IPS-18c (cell line): ENCODE measurements at regions not wholly inside any gene's neighbourhood (a gene's known extent, or its start where the extent isn't known, plus 50 kb on each side); places are given as distances from the start of the nearest gene placed in this dataset.
"Not testable (repeated sequence)": the region's sequence is repeated elsewhere in the genome, so short reads cannot be mapped to it uniquely, and the experiment has no call there.

Experiments used
- H3K4me3 ChIP-seq: 2 replicates; pipeline ENCODE4 v1.7.0; 2013; ENCODE audit warnings: low read depth, mild to moderate bottlenecking, low read length, moderate library complexity; ENCODE audit not compliant: insufficient read depth
- H3K9me3 ChIP-seq: one replicate; pipeline ENCODE4 v1.6.1; 2013; ENCODE audit warnings: mild to moderate bottlenecking, low read length, moderate library complexity; ENCODE audit not compliant: control insufficient read depth, insufficient read depth

GRCh38 chr13:80830431-80830830 lies 489.5 kb upstream of the SPRY2 start:
- H3K9me3 ChIP-seq: no peaks in the 10 kb centered on the region
- no peak overlapping the region for H3K4me3 ChIP-seq

GRCh38 chr13:80828759-80829158 lies 487.8 kb upstream of the SPRY2 start:
- H3K9me3 ChIP-seq: no peaks in the 10 kb centered on the region
- H3K4me3 ChIP-seq: no peak overlapping the region

DNA sequence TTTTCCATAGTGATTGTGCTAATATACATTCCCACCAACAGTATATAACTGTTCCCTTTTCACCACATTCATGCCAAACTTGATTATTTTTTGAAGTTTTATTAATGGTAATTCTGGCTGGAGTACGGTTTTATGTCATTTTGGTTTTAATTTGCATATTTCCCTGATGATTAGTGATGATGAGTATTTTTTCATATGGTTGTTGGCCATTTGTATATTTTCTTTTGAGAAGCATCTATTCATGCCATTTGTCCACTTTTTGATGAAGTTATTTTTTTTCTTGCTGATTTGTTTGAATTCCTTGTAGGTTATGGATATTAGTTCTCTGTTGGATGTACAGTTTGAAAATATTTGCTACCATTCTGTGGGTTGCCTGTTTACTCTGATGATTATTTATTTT lies 484.4 kb upstream of the SPRY2 start:
- Histone ChIP-seq H3K4me3 (no peak overlapping the region), H3K9me3 (no peaks in the 10 kb centered on the region)

DNA sequence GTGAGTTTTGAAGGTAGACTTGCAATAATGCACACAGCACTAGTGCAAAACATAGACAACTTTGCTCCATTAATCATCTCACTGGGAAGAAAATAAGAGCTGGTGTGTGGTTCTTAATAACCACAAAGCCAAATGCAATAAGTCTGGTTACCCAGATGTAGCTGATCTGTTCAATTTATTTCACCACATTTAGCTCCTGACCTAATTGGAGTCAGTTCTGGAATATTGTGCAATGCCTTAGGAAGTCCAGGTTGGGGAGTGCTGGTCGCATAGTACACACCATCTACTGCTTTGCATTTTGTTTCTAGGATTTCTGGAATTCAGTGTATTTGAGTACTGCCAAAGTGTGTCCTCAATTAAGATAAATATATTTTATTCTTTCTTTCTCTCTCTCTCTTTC lies 483.3 kb upstream of the SPRY2 start:
- Histone ChIP-seq H3K9me3 (no peaks in the 10 kb centered on the region), H3K4me3 (no peak overlapping the region)

GRCh38 chr13:80823472-80823871 lies 482.5 kb upstream of the SPRY2 start:
- Histone ChIP-seq H3K4me3 (no peak overlapping the region), H3K9me3 (no peaks in the 10 kb centered on the region)

GRCh38 chr13:80821466-80821865 lies 480.5 kb upstream of the SPRY2 start:
- Histone ChIP-seq H3K9me3 (no peaks in the 10 kb centered on the region), H3K4me3 (no peak overlapping the region)

DNA sequence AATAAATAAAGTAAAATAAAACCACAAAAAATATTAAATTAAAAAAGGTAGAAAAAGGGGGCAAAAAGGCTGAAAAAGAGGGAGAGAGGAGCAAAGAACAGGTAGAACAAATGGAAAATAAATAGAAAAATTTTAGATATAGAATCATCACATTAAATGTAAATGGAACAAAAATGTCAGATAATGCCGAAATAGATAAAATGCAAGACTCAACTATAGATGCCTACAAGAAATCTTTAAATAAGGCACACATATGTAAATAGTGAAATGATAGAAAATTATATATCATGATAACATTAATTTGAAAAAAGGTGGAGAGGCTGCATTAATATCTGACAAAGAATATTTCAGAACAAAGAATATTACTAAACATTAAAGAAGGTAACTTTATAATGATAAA lies 477.1 kb upstream of the SPRY2 start:
- Histone ChIP-seq H3K9me3 (no peaks in the 10 kb centered on the region), H3K4me3 (no peak overlapping the region)

- Histone ChIP-seq H3K9me3 (peaks cover 3% of the 10 kb centered on the region), H3K4me3 (no peak overlapping the region)
These were observed 473.6 kb upstream of the SPRY2 start for GRCh38 chr13:80814541-80814940.

GRCh38 chr13:80810294-80810693 lies 469.4 kb upstream of the SPRY2 start:
- not testable (repeated sequence) for H3K9me3 ChIP-seq, H3K4me3 ChIP-seq

DNA sequence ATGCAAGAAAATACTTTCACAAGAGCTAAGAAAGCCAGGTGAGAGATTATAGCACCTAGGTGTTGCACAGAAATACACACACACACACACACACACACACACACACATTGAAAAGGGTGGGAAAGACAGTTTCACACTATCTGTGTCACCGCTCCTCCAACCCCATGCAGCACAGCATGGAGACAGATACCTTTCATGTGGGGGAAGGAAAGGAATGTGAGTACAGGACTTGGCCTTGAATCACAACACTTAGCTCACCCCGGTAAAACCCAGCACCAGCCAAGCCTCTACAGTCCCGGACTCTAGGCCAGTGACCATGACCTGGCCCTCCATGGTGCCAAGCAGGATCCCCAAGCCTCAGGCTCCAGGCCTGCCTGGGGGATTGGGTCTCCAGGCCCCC lies 462.0 kb upstream of the SPRY2 start:
- no peaks in the 10 kb centered on the region for H3K9me3 ChIP-seq
- no peak overlapping the region for H3K4me3 ChIP-seq

GRCh38 chr13:80798576-80799133 lies 457.7 kb upstream of the SPRY2 start:
- no peak overlapping the region for H3K4me3 ChIP-seq
- no peaks in the 10 kb centered on the region for H3K9me3 ChIP-seq

GRCh38 chr13:80787604-80788003 lies 446.7 kb upstream of the SPRY2 start:
- H3K9me3 ChIP-seq: no peaks in the 10 kb centered on the region
- no peak overlapping the region for H3K4me3 ChIP-seq

GRCh38 chr13:80783926-80784565 lies 443.1 kb upstream of the SPRY2 start:
- H3K4me3 ChIP-seq: no peak overlapping the region

GRCh38 chr13:80782441-80782840 lies 441.5 kb upstream of the SPRY2 start:
- Histone ChIP-seq H3K4me3 (no peak overlapping the region), H3K9me3 (no peaks in the 10 kb centered on the region)

More at GRCh38 chr13:80783926-80784565, 443.1 kb upstream of the SPRY2 start:
- H3K9me3 ChIP-seq: no peaks in the 10 kb centered on the region

DNA sequence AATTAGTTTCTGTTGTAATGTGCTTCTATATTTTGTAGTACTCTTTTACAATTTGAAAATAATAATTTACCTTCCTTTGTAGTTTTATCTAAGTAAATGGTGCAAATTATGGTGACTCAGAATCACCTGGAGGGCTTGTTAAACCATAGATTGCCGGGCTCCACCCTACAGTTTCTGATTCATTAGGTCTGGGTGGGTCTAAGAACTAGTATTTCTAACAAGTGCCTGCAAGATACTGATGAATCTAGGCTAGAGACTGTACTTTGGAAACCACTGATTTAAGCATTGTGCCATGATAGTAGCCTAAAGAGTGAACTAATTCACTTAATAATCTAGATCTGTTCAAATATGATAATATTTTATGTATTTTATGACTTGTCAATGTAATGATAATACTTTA lies 437.4 kb upstream of the SPRY2 start:
- Histone ChIP-seq H3K9me3 (no peaks in the 10 kb centered on the region), H3K4me3 (no peak overlapping the region)

GRCh38 chr13:80757694-80758093 lies 416.8 kb upstream of the SPRY2 start:
- H3K9me3 ChIP-seq: no peaks in the 10 kb centered on the region
- no peak overlapping the region for H3K4me3 ChIP-seq

DNA sequence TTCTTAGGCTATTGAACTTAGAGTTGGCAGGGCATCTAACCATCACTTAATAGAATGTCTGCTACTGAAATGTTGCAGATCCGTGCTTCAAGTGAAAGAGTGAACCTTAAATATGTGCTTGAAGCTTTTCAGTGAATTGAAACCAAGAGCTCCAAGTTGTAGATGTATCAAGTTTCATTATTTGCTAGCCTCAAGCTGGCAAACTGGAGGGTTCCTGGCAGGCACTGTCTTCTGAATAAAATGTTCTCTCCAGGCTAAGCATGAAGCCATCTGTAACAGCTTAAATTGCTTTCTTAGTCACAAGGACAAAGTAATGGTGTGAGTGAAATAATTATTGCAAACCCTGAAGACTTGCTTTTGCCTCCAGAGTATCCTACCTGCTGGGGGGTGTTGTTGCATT lies 415.0 kb upstream of the SPRY2 start:
- H3K9me3 ChIP-seq: no peaks in the 10 kb centered on the region

DNA sequence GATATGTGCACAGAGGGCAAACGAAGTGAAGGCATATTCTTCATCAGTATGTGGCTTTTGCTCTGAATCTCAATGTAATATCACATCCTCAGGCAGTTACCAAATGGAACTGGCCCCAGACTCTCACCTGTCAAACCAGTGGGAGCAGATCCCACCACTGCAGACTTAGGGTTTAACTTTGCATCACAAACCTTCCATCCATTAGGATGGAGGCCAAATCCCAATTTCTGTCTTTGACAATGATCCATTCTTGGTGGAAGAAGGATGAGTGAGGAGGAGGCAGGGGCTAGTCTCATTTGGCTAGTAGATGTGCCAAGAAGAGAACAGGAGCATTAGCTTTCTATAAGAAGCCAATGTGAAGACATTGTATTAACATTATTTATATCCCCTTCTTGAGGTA lies 413.5 kb upstream of the SPRY2 start:
- H3K9me3 ChIP-seq: no peaks in the 10 kb centered on the region
- no peak overlapping the region for H3K4me3 ChIP-seq

More for the DNA sequence above, 415.0 kb upstream of the SPRY2 start:
- no peak overlapping the region for H3K4me3 ChIP-seq

DNA sequence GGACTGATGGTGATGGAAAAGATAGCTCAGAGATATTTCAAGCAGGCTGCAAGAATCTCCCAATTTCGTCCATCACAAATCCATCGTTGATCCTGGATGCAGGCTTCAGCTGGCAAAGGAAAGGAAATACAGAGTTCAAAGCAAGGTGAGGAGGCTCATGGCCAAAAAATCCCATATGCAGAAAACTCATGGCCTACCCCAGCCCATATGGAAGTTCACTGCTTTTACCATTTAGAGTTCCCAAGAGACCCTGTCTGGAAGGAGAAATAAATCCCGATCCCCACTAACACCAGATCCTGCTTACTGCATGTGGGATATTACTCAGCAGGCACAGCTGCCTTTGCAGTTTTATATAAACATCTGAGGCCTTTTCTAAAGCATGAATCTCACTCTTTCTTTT lies 412.9 kb upstream of the SPRY2 start:
- H3K4me3 ChIP-seq: no peak overlapping the region

More for the DNA sequence above, 412.9 kb upstream of the SPRY2 start:
- H3K9me3 ChIP-seq: no peaks in the 10 kb centered on the region
